H1 (cell line): ENCODE measurements at regions not wholly inside any gene's neighbourhood (a gene's known extent, or its start where the extent isn't known, plus 50 kb on each side); places are given as distances from the start of the nearest gene placed in this dataset.

Experiments used
- CTCF ChIA-PET: fragments of 300-600 bp; sonication (Branson Sonifier 250); formaldehyde crosslinking; loops from one replicate; lab custom pipeline; 2021; ENCODE audit not compliant: partially characterized antibody; lab: Charles Lee
- POLR2A ChIA-PET: fragments of 300-600 bp; sonication (Branson Sonifier 250); formaldehyde crosslinking; loops from one replicate; lab custom pipeline; 2021; ENCODE audit warnings: inconsistent platforms; ENCODE audit not compliant: partially characterized antibody; lab: Charles Lee
- DNase-seq, 2 experiments: peaks; one replicate each; pipeline versions ENCODE4 v3.0.0 to v3.0.0-alpha.2; 2010 to 2022; ENCODE audit warnings: low spot score in 2 of 2, low read depth in 1 of 2, mixed read lengths in 1 of 2
- FAIRE-seq: peaks from 2 replicates; lab custom pipeline; 2011; peaks lifted over from hg19 to GRCh38; lab: Jason Lieb, UNC
- H2AFZ ChIP-seq: 2 replicates; pipeline ENCODE4 v1.8.1; 2012; ENCODE audit warnings: low read length, inconsistent platforms
- H2AK5ac ChIP-seq: 2 replicates; pipeline ENCODE4 v1.6.1; 2013; ENCODE audit warnings: low read depth, low read length
- H2BK120ac ChIP-seq: replicated peaks from 2 replicates; pipeline ENCODE3; 2013; ENCODE audit warnings: low read depth, low read length, inconsistent platforms
- H2BK12ac ChIP-seq: 2 replicates; pipeline ENCODE4 v1.6.1; 2013; ENCODE audit warnings: low read depth, low read length
- H2BK15ac ChIP-seq: 2 replicates; pipeline ENCODE4 v1.6.1; 2013; ENCODE audit warnings: low read length
- H2BK20ac ChIP-seq: 2 replicates; pipeline ENCODE4 v1.6.1; 2013; ENCODE audit warnings: low read length
- H2BK5ac ChIP-seq: 2 replicates; pipeline ENCODE4 v1.6.1; 2013; ENCODE audit warnings: low read depth, low read length
- H3K14ac ChIP-seq: 2 replicates; pipeline ENCODE4 v1.6.1; 2013; ENCODE audit warnings: inconsistent platforms; ENCODE audit not compliant: insufficient read length
- H3K18ac ChIP-seq: 2 replicates; pipeline ENCODE4 v1.6.1; 2013; ENCODE audit warnings: low read length; ENCODE audit errors: extremely low read depth
- H3K23ac ChIP-seq: 2 replicates; pipeline ENCODE4 v1.6.1; 2013; ENCODE audit warnings: inconsistent platforms; ENCODE audit not compliant: insufficient read length
- H3K23me2 ChIP-seq: 2 replicates; pipeline ENCODE4 v1.6.1; 2013; ENCODE audit warnings: low read depth, low read length
- H3K27ac ChIP-seq: 2 replicates; pipeline ENCODE4 v1.6.1; 2011; ENCODE audit warnings: low read depth, low read length, inconsistent platforms
- H3K27me3 ChIP-seq, 4 experiments: replicated peaks in 1 of 4; 1 replicate in 1 of 4; 2 replicates in 3 of 4; pipeline versions ENCODE4 v1.6.1 to v1.8.1; 2011 to 2013; ENCODE audit warnings: low read length in 3 of 4, mild to moderate bottlenecking in 3 of 4, inconsistent platforms in 2 of 4, mixed read lengths in 2 of 4, moderate library complexity in 1 of 4; ENCODE audit not compliant: control insufficient read depth in 3 of 4, insufficient read depth in 3 of 4; ENCODE audit errors: extremely low read depth in 1 of 4
- H3K36me3 ChIP-seq, 4 experiments: 2 replicates each; pipeline versions ENCODE4 v1.6.1 to v1.8.1; 2011 to 2013; ENCODE audit warnings: mild to moderate bottlenecking in 4 of 4, low read length in 3 of 4, moderate library complexity in 2 of 4, control low read depth in 1 of 4, inconsistent platforms in 1 of 4; ENCODE audit not compliant: insufficient read depth in 4 of 4, control insufficient read depth in 2 of 4
- H3K4ac ChIP-seq: replicated peaks from 2 replicates; pipeline ENCODE3; 2013; ENCODE audit warnings: low read length, low read depth, mixed read lengths, inconsistent platforms; ENCODE audit not compliant: insufficient read length
- H3K4me1 ChIP-seq, 4 experiments: replicated peaks in 1 of 4; 1 replicate in 1 of 4; 2 replicates in 3 of 4; pipeline versions ENCODE4 v1.6.1 to v1.8.1; 2011 to 2013; ENCODE audit warnings: low read length in 3 of 4, inconsistent platforms in 2 of 4, mixed read lengths in 1 of 4; ENCODE audit not compliant: insufficient read depth in 4 of 4, control insufficient read depth in 3 of 4
- H3K4me2 ChIP-seq, 2 experiments: 2 replicates each; pipeline versions ENCODE4 v1.6.1 to v1.8.1; 2011 to 2013; ENCODE audit warnings: low read depth in 2 of 2, low read length in 2 of 2, control low read depth in 1 of 2, inconsistent platforms in 1 of 2, mild to moderate bottlenecking in 1 of 2; ENCODE audit not compliant: insufficient read depth in 1 of 2
- H3K4me3 ChIP-seq, 4 experiments: fragments of 200-600, 300-600 bp in 1 of 4; sonication (generic), shearing (Covaris generic), sonication (Bioruptor Twin) in 1 of 4; 2 replicates each; pipeline versions ENCODE4 v1.5.1 to v1.8.1; 2011 to 2016; ENCODE audit warnings: low read length in 4 of 4, low read depth in 3 of 4, control low read depth in 2 of 4, inconsistent platforms in 2 of 4, mild to moderate bottlenecking in 2 of 4, mixed read lengths in 1 of 4, moderate library complexity in 1 of 4; ENCODE audit not compliant: insufficient read depth in 2 of 4; ENCODE audit errors: extremely low read depth in 1 of 4
- H3K56ac ChIP-seq: replicated peaks from 2 replicates; pipeline ENCODE3; 2013; ENCODE audit warnings: low read depth, mild to moderate bottlenecking, mixed read lengths, low read length, inconsistent platforms; ENCODE audit not compliant: insufficient read length
- H3K79me1 ChIP-seq: 2 replicates; pipeline ENCODE4 v1.6.1; 2013; ENCODE audit warnings: low read depth, low read length, control low read depth
- H3K79me2 ChIP-seq, 2 experiments: 2 replicates each; pipeline versions ENCODE4 v1.6.1 to v1.8.1; 2012 to 2013; ENCODE audit warnings: low read length in 2 of 2, mild to moderate bottlenecking in 2 of 2, inconsistent platforms in 1 of 2; ENCODE audit not compliant: insufficient read depth in 2 of 2, control insufficient read depth in 1 of 2
- H3K9ac ChIP-seq, 4 experiments: replicated peaks in 1 of 4; 1 replicate in 1 of 4; 2 replicates in 3 of 4; pipeline versions ENCODE4 v1.6.1 to v1.8.1; 2011 to 2013; ENCODE audit warnings: low read depth in 3 of 4, low read length in 3 of 4, control low read depth in 2 of 4, mild to moderate bottlenecking in 2 of 4, moderate library complexity in 2 of 4, inconsistent platforms in 1 of 4; ENCODE audit errors: extremely low read depth in 1 of 4
- H3K9me3 ChIP-seq, 2 experiments: 2 replicates each; pipeline versions ENCODE4 v1.6.1 to v1.8.1; 2012 to 2013; ENCODE audit warnings: mild to moderate bottlenecking in 2 of 2, moderate library complexity in 2 of 2, control low read depth in 1 of 2, inconsistent platforms in 1 of 2, low read depth in 1 of 2, low read length in 1 of 2, mixed read lengths in 1 of 2; ENCODE audit not compliant: insufficient read depth in 2 of 2
- H4K20me1 ChIP-seq, 2 experiments: replicated peaks in 1 of 2; 2 replicates each; pipeline versions ENCODE3 to v1.8.1; 2011 to 2013; ENCODE audit warnings: inconsistent platforms in 2 of 2, low read length in 2 of 2, mild to moderate bottlenecking in 1 of 2; ENCODE audit not compliant: insufficient read depth in 2 of 2, control insufficient read depth in 1 of 2
- H4K5ac ChIP-seq: 2 replicates; pipeline ENCODE4 v1.6.1; 2013; ENCODE audit warnings: low read length, low read depth, mixed read lengths, inconsistent platforms; ENCODE audit not compliant: insufficient read length
- H4K8ac ChIP-seq: 2 replicates; pipeline ENCODE4 v1.8.0; 2013; ENCODE audit warnings: mild to moderate bottlenecking, moderate library complexity, low read length, inconsistent platforms; ENCODE audit not compliant: insufficient read depth; ENCODE audit errors: extremely low read depth
- H4K91ac ChIP-seq: replicated peaks from 2 replicates; pipeline ENCODE3; 2013; ENCODE audit warnings: low read length, mixed read lengths, inconsistent platforms; ENCODE audit not compliant: insufficient read length
- ASH2L ChIP-seq: fragments of 200-600, 300-600 bp; sonication (generic); IDR thresholded peaks from one replicate; pipeline ENCODE4 v1.7.1; 2017; ENCODE audit warnings: low read length
- BACH1 ChIP-seq: IDR thresholded peaks from 2 replicates; pipeline ENCODE4 v1.6.1; 2012; ENCODE audit warnings: low read length, improper control_type of control experiment
- BCL11A ChIP-seq, 2 experiments: IDR thresholded peaks; one replicate each; pipeline ENCODE4 v1.6.1; 2011; ENCODE audit warnings: low read depth in 2 of 2, low read length in 2 of 2, mild to moderate bottlenecking in 2 of 2
- CBX5 ChIP-seq: fragments of 300-800, 300-1000 bp; sonication (generic); IDR thresholded peaks from 2 replicates; pipeline ENCODE4 v1.7.1; 2016; ENCODE audit warnings: antibody characterized with exemption, low read length, low read depth
- CHD1 ChIP-seq: IDR thresholded peaks from 2 replicates; pipeline ENCODE4 v1.6.1; 2012; ENCODE audit warnings: low read depth, low read length, improper control_type of control experiment
- EZH2 ChIP-seq: fragments of 200-600 bp; sonication (generic); IDR thresholded peaks from 2 replicates; pipeline ENCODE4 v1.7.1; 2012; ENCODE audit warnings: low read depth, mild to moderate bottlenecking, moderate library complexity, low read length, inconsistent platforms; ENCODE audit not compliant: severe bottlenecking
- JUN ChIP-seq: IDR thresholded peaks from 2 replicates; pipeline ENCODE4 v1.6.1; 2011; ENCODE audit warnings: low read depth, mild to moderate bottlenecking, improper control_type of control experiment, low read length
- KDM5A ChIP-seq: fragments of 200-600 bp; IDR thresholded peaks from 2 replicates; pipeline ENCODE4 v1.7.1; 2012; ENCODE audit warnings: mild to moderate bottlenecking, low read length, inconsistent platforms, mixed read lengths
- NRF1 ChIP-seq: IDR thresholded peaks from 2 replicates; pipeline ENCODE4 v1.6.1; 2011; ENCODE audit warnings: mild to moderate bottlenecking, low read depth, low read length, improper control_type of control experiment
- POLR2A ChIP-seq, 2 experiments: IDR thresholded peaks; 1 replicate in 1 of 2; 2 replicates in 1 of 2; pipeline ENCODE4 v1.6.1; 2011; ENCODE audit warnings: low read depth in 2 of 2, low read length in 2 of 2, mild to moderate bottlenecking in 2 of 2; ENCODE audit errors: control extremely low read depth in 1 of 2
- POU5F1 ChIP-seq: IDR thresholded peaks from 2 replicates; pipeline ENCODE4 v1.6.1; 2011; ENCODE audit warnings: low read depth, mild to moderate bottlenecking, low read length, moderate library complexity
- SIX5 ChIP-seq: IDR thresholded peaks from 2 replicates; pipeline ENCODE4 v1.6.1; 2011; ENCODE audit warnings: mild to moderate bottlenecking, low read depth, low read length
- SP2 ChIP-seq: IDR thresholded peaks from 2 replicates; pipeline ENCODE4 v1.6.1; 2012; ENCODE audit warnings: mild to moderate bottlenecking, low read length, inconsistent platforms
- TAF7 ChIP-seq: optimal IDR thresholded peaks from 2 replicates; pipeline ENCODE3; 2011; ENCODE audit warnings: low read depth, mild to moderate bottlenecking, inconsistent platforms, low read length, moderate library complexity, borderline replicate concordance
- TF ChIP-seq, protein P1 (sequence below): IDR thresholded peaks from 2 replicates; pipeline ENCODE4 v1.6.1; 2012; ENCODE audit warnings: low read length, inconsistent platforms

DNA sequence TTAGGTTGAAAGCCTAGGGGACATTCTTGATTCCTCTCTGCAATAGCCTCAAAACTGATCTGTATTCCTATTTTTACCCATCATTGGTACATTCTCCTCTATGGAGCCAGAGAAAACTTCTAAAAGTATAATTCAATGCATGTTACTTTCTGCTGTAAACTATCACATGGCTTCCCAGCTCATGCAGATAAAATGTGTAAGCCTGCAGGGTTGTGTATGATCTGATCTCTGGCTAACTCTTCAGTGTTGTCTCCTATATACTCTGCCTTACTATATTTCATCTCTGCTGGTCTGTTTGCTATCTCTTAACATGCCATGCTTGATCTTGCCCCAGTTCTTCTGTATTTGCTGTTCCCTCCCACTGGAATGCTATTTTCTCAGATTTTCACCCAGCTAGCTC, 323.3 kb upstream of the RSPO3 start:
- Histone ChIP-seq H2BK15ac (no peak overlapping the region), H3K9ac (no peak overlapping the region), H2BK120ac (no peak overlapping the region), H4K91ac (no peak overlapping the region), H3K56ac (no peak overlapping the region), H2BK5ac (no peak overlapping the region), H2AK5ac (no peak overlapping the region), H3K4me2 (no peak overlapping the region), H3K23ac (no peak overlapping the region), H3K27ac (no peak overlapping the region), H2BK12ac (no peak overlapping the region), H3K4me3 (no peak overlapping the region), H4K5ac (no peak overlapping the region), H3K79me1 (no peaks in the 10 kb centered on the region), H2BK20ac (no peak overlapping the region), H3K4ac (no peak overlapping the region), H3K4me1 (no peaks in the 10 kb centered on the region), H3K23me2 (no peaks in the 10 kb centered on the region), H3K18ac (no peak overlapping the region), H3K27me3 (no peaks in the 10 kb centered on the region), H3K14ac (no peak overlapping the region), H4K20me1 (no peaks in the 10 kb centered on the region), H3K79me2 (no peaks in the 10 kb centered on the region), H3K36me3 (no peaks in the 10 kb centered on the region), H3K9me3 (no peaks in the 10 kb centered on the region), H2AFZ (no peak overlapping the region), H4K8ac (no peak overlapping the region)
- CTCF ChIA-PET = interaction anchor here (1.0 to 2.3 kb wide), 2 partner anchors 8 to 10 kb away, joined by 3 to 9 read pairs; no protein-coding TSS in a partner anchor
- TF ChIP-seq TAF7 = no peak
- TF ChIP-seq POLR2A (IDR thresholded peaks at IDR 0.05; ENCODE audit: control extremely low read depth in 1 of 2, low read depth in 2 of 2, low read length in 2 of 2) = no peak
- no peak for TF ChIP-seq SIX5
- TF ChIP-seq, protein P1, sequence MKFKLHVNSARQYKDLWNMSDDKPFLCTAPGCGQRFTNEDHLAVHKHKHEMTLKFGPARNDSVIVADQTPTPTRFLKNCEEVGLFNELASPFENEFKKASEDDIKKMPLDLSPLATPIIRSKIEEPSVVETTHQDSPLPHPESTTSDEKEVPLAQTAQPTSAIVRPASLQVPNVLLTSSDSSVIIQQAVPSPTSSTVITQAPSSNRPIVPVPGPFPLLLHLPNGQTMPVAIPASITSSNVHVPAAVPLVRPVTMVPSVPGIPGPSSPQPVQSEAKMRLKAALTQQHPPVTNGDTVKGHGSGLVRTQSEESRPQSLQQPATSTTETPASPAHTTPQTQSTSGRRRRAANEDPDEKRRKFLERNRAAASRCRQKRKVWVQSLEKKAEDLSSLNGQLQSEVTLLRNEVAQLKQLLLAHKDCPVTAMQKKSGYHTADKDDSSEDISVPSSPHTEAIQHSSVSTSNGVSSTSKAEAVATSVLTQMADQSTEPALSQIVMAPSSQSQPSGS = no peak
- no peak for TF ChIP-seq CBX5
- TF ChIP-seq BACH1 = no peak
- no peak for TF ChIP-seq ASH2L
- no peak for TF ChIP-seq POU5F1
- no peak for TF ChIP-seq BCL11A (IDR thresholded peaks at IDR 0.05; ENCODE audit: low read depth in 2 of 2, low read length in 2 of 2)
- TF ChIP-seq SP2 = no peak
- no peak for TF ChIP-seq EZH2
- no peak for TF ChIP-seq JUN
- TF ChIP-seq KDM5A = no peak
- no peak for TF ChIP-seq NRF1
- TF ChIP-seq CHD1 = no peak
- DNase-seq = no peak
- POLR2A ChIA-PET = no interaction called here
- FAIRE-seq = no peak
